ENCODE measurements at regions not wholly inside any gene's neighbourhood (a gene's known extent, or its start where the extent isn't known, plus 50 kb on each side); places are given as distances from the start of the nearest gene placed in this dataset.

- Mint-ChIP-seq H3K4me1 (ENCODE audit: insufficient read depth, unreplicated experiment) (no peaks in the 10 kb centered on the region), H3K27ac (ENCODE audit: low read depth, unreplicated experiment) (no peak overlapping the region), H3K9me3 (ENCODE audit: unreplicated experiment) (peaks cover 53% of the 10 kb centered on the region), H3K36me3 (ENCODE audit: insufficient read depth, unreplicated experiment) (no peaks in the 10 kb centered on the region), H3K4me3 (ENCODE audit: unreplicated experiment) (no peak overlapping the region), H3K27me3 (ENCODE audit: insufficient read depth, unreplicated experiment) (no peaks in the 10 kb centered on the region)
- POLR2A ChIA-PET: no interaction called here
- intact Hi-C loops (cut with micrococcal nuclease): no loop called here
- BruUV-seq (replicated peaks): no TSS peak
- DNase-seq (ENCODE audit: unreplicated experiment): no peak
- CTCF ChIA-PET: no interaction called here
- TF ChIP-seq CTCF (IDR thresholded peaks at IDR 0.05; ENCODE audit: unreplicated experiment): no peak
Observed at GRCh38 chr19:28288572-28289264, 924.2 kb downstream of the UQCRFS1 start.

- H3K36me3 Mint-ChIP-seq (ENCODE audit: insufficient read depth, unreplicated experiment): no peaks in the 10 kb centered on the region
- no peak for DNase-seq (ENCODE audit: unreplicated experiment)
- H3K27ac Mint-ChIP-seq (ENCODE audit: low read depth, unreplicated experiment): no peak overlapping the region
- CTCF ChIA-PET: no interaction called here
- no TSS peak for BruUV-seq (replicated peaks)
- no peaks in the 10 kb centered on the region for H3K4me1 Mint-ChIP-seq (ENCODE audit: insufficient read depth, unreplicated experiment)
- no peak for TF ChIP-seq CTCF (IDR thresholded peaks at IDR 0.05; ENCODE audit: unreplicated experiment)
- H3K4me3 Mint-ChIP-seq (ENCODE audit: unreplicated experiment): no peak overlapping the region
- POLR2A ChIA-PET: no interaction called here
- H3K9me3 Mint-ChIP-seq (ENCODE audit: unreplicated experiment): peaks cover 58% of the 10 kb centered on the region
- H3K27me3 Mint-ChIP-seq (ENCODE audit: insufficient read depth, unreplicated experiment): no peaks in the 10 kb centered on the region
- intact Hi-C loops (cut with micrococcal nuclease): no loop called here
Observed at GRCh38 chr19:28285917-28286316, 927.0 kb downstream of the UQCRFS1 start.

GRCh38 chr19:28285078-28285477 is 927.9 kb downstream of the UQCRFS1 start:
- Mint-ChIP-seq H3K9me3 (ENCODE audit: unreplicated experiment) (peaks cover 58% of the 10 kb centered on the region), H3K27ac (ENCODE audit: low read depth, unreplicated experiment) (no peak overlapping the region), H3K4me3 (ENCODE audit: unreplicated experiment) (no peak overlapping the region), H3K4me1 (ENCODE audit: insufficient read depth, unreplicated experiment) (no peaks in the 10 kb centered on the region), H3K27me3 (ENCODE audit: insufficient read depth, unreplicated experiment) (no peaks in the 10 kb centered on the region), H3K36me3 (ENCODE audit: insufficient read depth, unreplicated experiment) (no peaks in the 10 kb centered on the region)
- BruUV-seq (replicated peaks): no TSS peak
- no peak for DNase-seq (ENCODE audit: unreplicated experiment)
- no peak for TF ChIP-seq CTCF (IDR thresholded peaks at IDR 0.05; ENCODE audit: unreplicated experiment)
- POLR2A ChIA-PET: no interaction called here
- CTCF ChIA-PET: interaction anchor here (0.6 kb wide), 1 partner anchor 297 kb away, joined by 3 read pairs; no protein-coding TSS in a partner anchor
- intact Hi-C loops (cut with micrococcal nuclease): no loop called here

GRCh38 chr19:28284389-28284788 is 928.6 kb downstream of the UQCRFS1 start:
- Mint-ChIP-seq H3K9me3 (ENCODE audit: unreplicated experiment) (peaks cover 58% of the 10 kb centered on the region), H3K27me3 (ENCODE audit: insufficient read depth, unreplicated experiment) (no peaks in the 10 kb centered on the region), H3K36me3 (ENCODE audit: insufficient read depth, unreplicated experiment) (no peaks in the 10 kb centered on the region), H3K4me1 (ENCODE audit: insufficient read depth, unreplicated experiment) (no peaks in the 10 kb centered on the region), H3K4me3 (ENCODE audit: unreplicated experiment) (no peak overlapping the region), H3K27ac (ENCODE audit: low read depth, unreplicated experiment) (no peak overlapping the region)
- no peak for TF ChIP-seq CTCF (IDR thresholded peaks at IDR 0.05; ENCODE audit: unreplicated experiment)
- DNase-seq (ENCODE audit: unreplicated experiment): no peak
- intact Hi-C loops (cut with micrococcal nuclease): no loop called here
- CTCF ChIA-PET: interaction anchor here (0.6 kb wide), 1 partner anchor 296 kb away, joined by 3 read pairs; no protein-coding TSS in a partner anchor
- BruUV-seq (replicated peaks): no TSS peak
- POLR2A ChIA-PET: no interaction called here
